ENCODE measurements at regions not wholly inside any gene's neighbourhood (a gene's known extent, or its start where the extent isn't known, plus 50 kb on each side); places are given as distances from the start of the nearest gene placed in this dataset.

- no peaks in the 10 kb centered on the region for H4K20me1 ChIP-seq (ENCODE audit: insufficient read depth)
- H3F3A ChIP-seq (replicated peaks; ENCODE audit: insufficient read depth): no peaks in the 10 kb centered on the region
- H3K4me2 ChIP-seq: no peak overlapping the region
- TF ChIP-seq FOSL2 (IDR thresholded peaks at IDR 0.05; ENCODE audit: borderline replicate concordance, low read depth): no peak
- TF ChIP-seq MEF2A (IDR thresholded peaks at IDR 0.05; ENCODE audit: borderline replicate concordance, low read depth): no peak
- TF ChIP-seq RCOR1 (IDR thresholded peaks at IDR 0.05; ENCODE audit: low read length): no peak
- no peak for TF ChIP-seq NRF1 (IDR thresholded peaks at IDR 0.05; ENCODE audit: low read depth, low read length)
- TF ChIP-seq PBX3 (IDR thresholded peaks at IDR 0.05): no peak
- no peak for TF ChIP-seq POLR2AphosphoS5 (IDR thresholded peaks at IDR 0.05; ENCODE audit: low read depth, low read length)
- no peak overlapping the region for H3K4me3 ChIP-seq (ENCODE audit: low read depth in 2 of 2, low read length in 1 of 2)
- no peak for DNase-seq
- H3K9me3 ChIP-seq: no peaks in the 10 kb centered on the region
- H3K4me1 ChIP-seq (ENCODE audit: control insufficient read depth in 1 of 2, insufficient read depth in 2 of 2, low read depth in 1 of 2, low read length in 1 of 2): no peaks in the 10 kb centered on the region
- no peak overlapping the region for H3K27ac ChIP-seq (ENCODE audit: low read depth in 2 of 2, low read length in 1 of 2)
- CTCF ChIA-PET: no interaction called here
- H3K9ac ChIP-seq: no peak overlapping the region
- H3K36me3 ChIP-seq (replicated peaks in 1 of 2; ENCODE audit: control insufficient read depth in 1 of 2, insufficient read depth in 2 of 2, low read length in 1 of 2): no peaks in the 10 kb centered on the region
- POLR2A ChIA-PET: no interaction called here
- H3K27me3 ChIP-seq (ENCODE audit: insufficient read depth): no peaks in the 10 kb centered on the region
- H3K79me2 ChIP-seq (ENCODE audit: insufficient read depth): no peaks in the 10 kb centered on the region
- H3K9me2 ChIP-seq: no peaks in the 10 kb centered on the region
- H2AFZ ChIP-seq (ENCODE audit: low read depth): no peak overlapping the region
Observed at GRCh38 chr3:159332535-159333099, 530.8 kb downstream of the MFSD1 start.

GRCh38 chr3:159339131-159339530, 537.3 kb downstream of the MFSD1 start:
- TF ChIP-seq CTCF (IDR thresholded peaks at IDR 0.05) (no peak), MXI1 (IDR thresholded peaks at IDR 0.05; ENCODE audit: low read depth, low read length) (no peak), GATA2 (CRISPR knock-in tag; IDR thresholded peaks at IDR 0.05) (no peak), ZBTB33 (IDR thresholded peaks at IDR 0.05; ENCODE audit: borderline replicate concordance, low read depth) (no peak), TCF12 (IDR thresholded peaks at IDR 0.05) (no peak), PBX3 (IDR thresholded peaks at IDR 0.05) (no peak), RCOR1 (IDR thresholded peaks at IDR 0.05; ENCODE audit: low read length) (no peak), USF2 (IDR thresholded peaks at IDR 0.05; ENCODE audit: borderline replicate concordance, low read depth, low read length) (no peak), POLR2AphosphoS5 (IDR thresholded peaks at IDR 0.05; ENCODE audit: low read depth, low read length) (no peak), JUND (IDR thresholded peaks at IDR 0.05) (no peak), GABPA (IDR thresholded peaks at IDR 0.05; ENCODE audit: low read depth) (no peak)
- Histone ChIP-seq H3K9me2 (no peaks in the 10 kb centered on the region), H3K79me2 (ENCODE audit: insufficient read depth) (no peaks in the 10 kb centered on the region), H3K27ac (ENCODE audit: low read depth in 2 of 2, low read length in 1 of 2) (no peak overlapping the region), H3K9ac (no peak overlapping the region), H3K36me3 (replicated peaks in 1 of 2; ENCODE audit: control insufficient read depth in 1 of 2, insufficient read depth in 2 of 2, low read length in 1 of 2) (no peaks in the 10 kb centered on the region), H3K4me2 (no peak overlapping the region), H3K4me1 (ENCODE audit: control insufficient read depth in 1 of 2, insufficient read depth in 2 of 2, low read depth in 1 of 2, low read length in 1 of 2) (no peaks in the 10 kb centered on the region), H3K27me3 (ENCODE audit: insufficient read depth) (no peaks in the 10 kb centered on the region), H3K4me3 (ENCODE audit: low read depth in 2 of 2, low read length in 1 of 2) (no peak overlapping the region), H3K9me3 (no peaks in the 10 kb centered on the region; the same call in 1 of the 2 replicates), H3F3A (replicated peaks; ENCODE audit: insufficient read depth) (no peaks in the 10 kb centered on the region), H4K20me1 (ENCODE audit: insufficient read depth) (no peaks in the 10 kb centered on the region), H2AFZ (ENCODE audit: low read depth) (no peak overlapping the region)
- ChIA-PET POLR2A (no interaction called here), CTCF (no interaction called here)
- DNase-seq: no peak
